ENCODE measurements at regions not wholly inside any gene's neighbourhood (a gene's known extent, or its start where the extent isn't known, plus 50 kb on each side); places are given as distances from the start of the nearest gene placed in this dataset.

GRCh38 chr19:30093966-30094755 lies 152.1 kb downstream of the URI1 start:
- H3K9me3 ChIP-seq = no peaks in the 10 kb centered on the region
- TF ChIP-seq CTCF (IDR thresholded peaks at IDR 0.05) = no peak
- TF ChIP-seq POLR2A (IDR thresholded peaks at IDR 0.05) = no peak
- H3K27me3 ChIP-seq = no peaks in the 10 kb centered on the region
- WGBS, 2 donors = 85 to 86% methylated on average over 7 to 9 of the region's 9 CpGs
- no peaks in the 10 kb centered on the region for H3K36me3 ChIP-seq (replicated peaks in 1 of 2; ENCODE audit: insufficient read depth in 1 of 2, low read depth in 2 of 2)
- no peak overlapping the region for H3K4me3 ChIP-seq
- no peaks in the 10 kb centered on the region for H3K4me1 ChIP-seq
- no peak for DNase-seq
- intact Hi-C loops (cut with DNase I) = no loop called here
- H3K27ac ChIP-seq = no peak overlapping the region
- ATAC-seq = no peak

- no peaks in the 10 kb centered on the region for H3K36me3 ChIP-seq (replicated peaks in 1 of 2; ENCODE audit: insufficient read depth in 1 of 2, low read depth in 2 of 2)
- intact Hi-C loops (cut with DNase I) = no loop called here
- no peaks in the 10 kb centered on the region for H3K9me3 ChIP-seq
- no peak for DNase-seq
- no peak for ATAC-seq
- H3K27ac ChIP-seq = no peak overlapping the region
- no peak for TF ChIP-seq POLR2A (IDR thresholded peaks at IDR 0.05)
- no peak for TF ChIP-seq CTCF (IDR thresholded peaks at IDR 0.05)
- H3K4me1 ChIP-seq = no peaks in the 10 kb centered on the region
- whole genome bisulfite sequencing, 2 donors = 69 to 82% methylated on average over 2 to 3 of the region's 3 CpGs
- H3K4me3 ChIP-seq = no peak overlapping the region
- no peaks in the 10 kb centered on the region for H3K27me3 ChIP-seq
Measured at GRCh38 chr19:30094756-30095140, 152.7 kb downstream of the URI1 start.

GRCh38 chr19:30095171-30095570 lies 153.1 kb downstream of the URI1 start:
- H3K9me3 ChIP-seq = no peaks in the 10 kb centered on the region
- 86% methylated on average over 3 of the region's 3 CpGs; no CpG with 5 or more reads in 1 of the 2 donors for WGBS, 2 donors
- intact Hi-C loops (cut with DNase I) = no loop called here
- DNase-seq (no peak), ATAC-seq (no peak)
- H3K4me1 ChIP-seq = no peaks in the 10 kb centered on the region
- H3K27ac ChIP-seq = no peak overlapping the region
- H3K36me3 ChIP-seq (replicated peaks in 1 of 2; ENCODE audit: insufficient read depth in 1 of 2, low read depth in 2 of 2) = no peaks in the 10 kb centered on the region
- no peak overlapping the region for H3K4me3 ChIP-seq
- TF ChIP-seq POLR2A (IDR thresholded peaks at IDR 0.05) (no peak), CTCF (IDR thresholded peaks at IDR 0.05) (no peak)
- no peaks in the 10 kb centered on the region for H3K27me3 ChIP-seq

GRCh38 chr19:30096596-30097370 lies 154.7 kb downstream of the URI1 start:
- no peaks in the 10 kb centered on the region for H3K4me1 ChIP-seq
- ATAC-seq (no peak), DNase-seq (no peak)
- no peaks in the 10 kb centered on the region for H3K27me3 ChIP-seq
- no peak overlapping the region for H3K27ac ChIP-seq
- 72 to 78% methylated on average over 13 to 19 of the region's 19 CpGs for WGBS, 2 donors
- intact Hi-C loops (cut with DNase I) = no loop called here
- H3K9me3 ChIP-seq = no peaks in the 10 kb centered on the region
- H3K4me3 ChIP-seq = no peak overlapping the region
- no peaks in the 10 kb centered on the region for H3K36me3 ChIP-seq (replicated peaks in 1 of 2; ENCODE audit: insufficient read depth in 1 of 2, low read depth in 2 of 2)
- no peak for TF ChIP-seq CTCF (IDR thresholded peaks at IDR 0.05)
- TF ChIP-seq POLR2A (IDR thresholded peaks at IDR 0.05) = no peak

Data from body of pancreas (tissue), 4 donors.